Endothelial cell of umbilical vein (primary cell): ENCODE measurements at regions not wholly inside any gene's neighbourhood (a gene's known extent, or its start where the extent isn't known, plus 50 kb on each side); places are given as distances from the start of the nearest gene placed in this dataset.

Experiments
- BruUV-seq: library from RNA; stranded (reverse); fragments of 400-500 nt; replicated peaks from 2 replicates; lab custom pipeline; 2021; lab: Mats Ljungman, UMichigan
- CTCF ChIA-PET: fragments of 300-600, 350-600 bp; sonication (Branson Sonifier 250); formaldehyde crosslinking; loops from one replicate; lab custom pipeline; 2021; ENCODE audit warnings: antibody characterized with exemption, inconsistent platforms; lab: Charles Lee
- POLR2A ChIA-PET: fragments of 300-600, 350-600 bp; sonication (Branson Sonifier 250); formaldehyde crosslinking; loops from one replicate; lab custom pipeline; 2021; ENCODE audit warnings: antibody characterized with exemption, inconsistent platforms; lab: Charles Lee
- DNase-seq: peaks from one replicate; pipeline ENCODE4 v3.0.0-alpha.2; 2011; ENCODE audit warnings: low read depth, low spot score
- FAIRE-seq: peaks from 2 replicates; lab custom pipeline; 2011; peaks lifted over from hg19 to GRCh38; lab: Jason Lieb, UNC
- H2AFZ ChIP-seq: 2 replicates; pipeline ENCODE4 v1.6.0; 2012; ENCODE audit warnings: low read depth, low read length, control low read depth, inconsistent platforms
- H3K27ac ChIP-seq: 2 replicates; pipeline ENCODE4 v1.5.1; 2011; ENCODE audit warnings: low read depth, mild to moderate bottlenecking, control low read depth, low read length, moderate library complexity; ENCODE audit not compliant: insufficient read depth
- H3K27me3 ChIP-seq, 2 experiments: 2 replicates each; pipeline versions ENCODE4 v1.6.0 to v1.6.1; 2011; ENCODE audit warnings: low read length in 2 of 2, mixed read lengths in 1 of 2; ENCODE audit not compliant: control insufficient read depth in 2 of 2, insufficient read depth in 2 of 2
- H3K36me3 ChIP-seq, 2 experiments: 2 replicates in 1 of 2; 3 replicates in 1 of 2; pipeline ENCODE4 v1.5.1; 2011; ENCODE audit warnings: low read length in 2 of 2, mild to moderate bottlenecking in 1 of 2, moderate library complexity in 1 of 2; ENCODE audit not compliant: control insufficient read depth in 2 of 2, insufficient read depth in 2 of 2; ENCODE audit errors: extremely low read depth in 1 of 2
- H3K4me1 ChIP-seq: 3 replicates; pipeline ENCODE4 v1.5.1; 2011; ENCODE audit warnings: mild to moderate bottlenecking, low read length; ENCODE audit not compliant: control insufficient read depth, insufficient read depth; ENCODE audit errors: extremely low read depth
- H3K4me2 ChIP-seq: 2 replicates; pipeline ENCODE4 v1.6.1; 2011; ENCODE audit warnings: low read length, control low read depth, mixed read lengths; ENCODE audit not compliant: insufficient read depth
- H3K4me3 ChIP-seq, 3 experiments: fragments of 200-600 bp in 1 of 3; sonication (generic), shearing (Covaris generic) in 1 of 3; replicated peaks in 1 of 3; 2 replicates each; pipeline ENCODE4 v1.5.1; 2011 to 2016; ENCODE audit warnings: control low read depth in 3 of 3, low read length in 3 of 3, mild to moderate bottlenecking in 2 of 3, inconsistent platforms in 1 of 3, low read depth in 1 of 3, moderate library complexity in 1 of 3; ENCODE audit not compliant: insufficient read depth in 1 of 3
- H3K79me2 ChIP-seq: 2 replicates; pipeline ENCODE4 v1.6.0; 2012; ENCODE audit warnings: low read length, inconsistent platforms; ENCODE audit not compliant: control insufficient read depth, insufficient read depth
- H3K9ac ChIP-seq: replicated peaks from 2 replicates; pipeline ENCODE3; 2011; ENCODE audit warnings: low read length, control low read depth; ENCODE audit not compliant: insufficient read depth; ENCODE audit errors: extremely low read depth
- H3K9me1 ChIP-seq: replicated peaks from 3 replicates; pipeline ENCODE4 v1.6.0; 2011; ENCODE audit warnings: mild to moderate bottlenecking, low read length; ENCODE audit not compliant: control insufficient read depth, insufficient read depth; ENCODE audit errors: extremely low read depth
- H3K9me3 ChIP-seq: replicated peaks from 2 replicates; pipeline ENCODE4 v1.5.1; 2012; ENCODE audit warnings: low read length, inconsistent platforms; ENCODE audit not compliant: control insufficient read depth, insufficient read depth
- H4K20me1 ChIP-seq: replicated peaks from 2 replicates; pipeline ENCODE3; 2011; ENCODE audit warnings: mild to moderate bottlenecking, low read length; ENCODE audit not compliant: control insufficient read depth, insufficient read depth; ENCODE audit errors: extremely low read depth
- CTCF ChIP-seq, 2 donors: IDR thresholded peaks; 1 replicate in 1 of 2; 2 replicates in 1 of 2; pipeline ENCODE4 v1.5.1; 2011; ENCODE audit warnings: low read length in 2 of 2, mild to moderate bottlenecking in 2 of 2, moderate library complexity in 2 of 2, control low read depth in 1 of 2, inconsistent platforms in 1 of 2, low read depth in 1 of 2; ENCODE audit not compliant: insufficient read depth in 1 of 2; ENCODE audit errors: extremely low read depth in 1 of 2
- EZH2 ChIP-seq: IDR thresholded peaks from 2 replicates; pipeline ENCODE4 v1.6.1; 2012; ENCODE audit warnings: borderline replicate concordance, low read depth, mild to moderate bottlenecking, moderate library complexity, low read length, inconsistent platforms; ENCODE audit not compliant: severe bottlenecking
- FOS ChIP-seq: IDR thresholded peaks from 2 replicates; pipeline ENCODE4 v1.6.1; 2011; ENCODE audit warnings: mild to moderate bottlenecking, low read length, moderate library complexity, borderline replicate concordance; ENCODE audit not compliant: insufficient read depth
- GATA2 ChIP-seq: IDR thresholded peaks from 2 replicates; pipeline ENCODE4 v1.7.0; 2011; ENCODE audit warnings: low read depth, mild to moderate bottlenecking, moderate library complexity, mixed read lengths, low read length; ENCODE audit not compliant: insufficient read length, insufficient read depth
- JUN ChIP-seq: IDR thresholded peaks from 2 replicates; pipeline ENCODE4 v1.6.1; 2011; ENCODE audit warnings: borderline replicate concordance, low read depth; ENCODE audit not compliant: insufficient read length, insufficient read depth
- MAX ChIP-seq: IDR thresholded peaks from 2 replicates; pipeline ENCODE4 v1.6.1; 2011; ENCODE audit not compliant: insufficient read depth, insufficient read length
- MYC ChIP-seq: IDR thresholded peaks from one replicate; pipeline ENCODE4 v1.6.1; 2011; ENCODE audit warnings: mild to moderate bottlenecking, low read depth, low read length
- POLR2A ChIP-seq: IDR thresholded peaks from 2 replicates; pipeline ENCODE4 v1.6.1; 2012; ENCODE audit warnings: low read depth, mild to moderate bottlenecking, control low read depth, low read length
- POLR2AphosphoS5 ChIP-seq: IDR thresholded peaks from 2 replicates; pipeline ENCODE4 v1.6.1; 2012; ENCODE audit warnings: low read depth, mild to moderate bottlenecking, control low read depth, low read length, moderate library complexity; ENCODE audit not compliant: insufficient read depth
- dilution Hi-C: fragments of 300-500 bp; cut with MboI; formaldehyde crosslinking; loops from one replicate; pipeline ENCODE4 v1.15.0; 2019; ENCODE audit warnings: low sequenced_read_pairs; ENCODE audit not compliant: extremely low pct_ligation_motif_present
- intact Hi-C: fragments of 100-400 bp; cut with micrococcal nuclease; formaldehyde crosslinking; loops from one replicate; pipeline ENCODE4 v1.10.0; 2022

- intact Hi-C loops (no loop called here), dilution Hi-C loops (no loop called here)
- Histone ChIP-seq H2AFZ (no peak overlapping the region), H3K79me2 (no peaks in the 10 kb centered on the region), H3K4me2 (no peak overlapping the region), H3K4me3 (no peak overlapping the region), H3K9me3 (no peaks in the 10 kb centered on the region), H3K36me3 (no peaks in the 10 kb centered on the region), H4K20me1 (no peaks in the 10 kb centered on the region), H3K9me1 (no peaks in the 10 kb centered on the region), H3K4me1 (no peaks in the 10 kb centered on the region), H3K27me3 (no peaks in the 10 kb centered on the region), H3K9ac (no peak overlapping the region), H3K27ac (no peak overlapping the region)
- FAIRE-seq (no peak), DNase-seq (no peak)
- POLR2A ChIA-PET: no interaction called here
- TF ChIP-seq POLR2A (no peak), EZH2 (no peak), FOS (no peak), MAX (no peak), MYC (no peak), GATA2 (no peak), POLR2AphosphoS5 (no peak), JUN (no peak), CTCF (IDR thresholded peaks at IDR 0.05; ENCODE audit: extremely low read depth in 1 of 2, insufficient read depth in 1 of 2, low read depth in 1 of 2, low read length in 2 of 2) (no peak)
- BruUV-seq: no TSS peak
- CTCF ChIA-PET: interaction anchor here (0.7 to 1.7 kb wide), 4 partner anchors 18 to 158 kb away, joined by 3 to 4 read pairs (median 4); partner anchors contain the start of gene AHCYL1
Observed at GRCh38 chr1:109826930-109827349, 63.2 kb upstream of the EPS8L3 start.
